ENCODE measurements at regions not wholly inside any gene's neighbourhood (a gene's known extent, or its start where the extent isn't known, plus 50 kb on each side); places are given as distances from the start of the nearest gene placed in this dataset.
"Not testable (repeated sequence)": the region's sequence is repeated elsewhere in the genome, so short reads cannot be mapped to it uniquely, and the experiment has no call there.

DNA sequence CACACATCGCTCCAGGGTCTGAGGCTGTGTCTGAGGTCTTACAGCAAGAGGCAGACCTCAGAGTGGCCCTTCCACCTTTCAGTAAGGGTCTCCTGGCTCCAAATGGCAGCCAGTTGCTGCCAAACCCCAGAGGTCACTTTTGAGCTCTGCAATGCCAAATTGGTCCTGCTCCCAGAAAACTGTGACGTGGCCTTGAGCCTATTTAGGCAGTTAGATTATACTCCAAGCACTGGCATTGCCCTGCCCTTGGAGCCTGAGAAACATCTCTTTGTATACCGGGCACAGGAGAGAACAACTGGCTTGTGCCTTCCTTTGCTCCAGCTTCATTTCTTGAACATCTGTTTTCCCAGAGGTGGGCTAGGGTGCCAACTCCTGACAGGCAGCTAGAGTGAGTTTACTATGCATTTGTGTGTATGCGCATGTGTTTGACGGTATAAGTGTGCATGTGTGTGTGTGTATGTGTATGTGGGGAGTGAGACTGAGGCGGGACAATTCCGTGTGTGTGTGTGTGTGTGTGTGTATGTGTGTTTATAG is 134.5 kb downstream of the IER5 start (continued):
- no peak for TF ChIP-seq HNRNPK (IDR thresholded peaks at IDR 0.05; ENCODE audit: low read depth, low read length, poor library complexity, severe bottlenecking)
- TF ChIP-seq RFXAP (CRISPR knock-in tag; IDR thresholded peaks at IDR 0.05; ENCODE audit: borderline replicate concordance), result no peak
- no peak for TF ChIP-seq ZNF484 (CRISPR knock-in tag; IDR thresholded peaks at IDR 0.05; ENCODE audit: borderline replicate concordance, low read depth)
- no peak for TF ChIP-seq CBX5 (CRISPR knock-in tag; IDR thresholded peaks at IDR 0.05; ENCODE audit: borderline replicate concordance)

DNA sequence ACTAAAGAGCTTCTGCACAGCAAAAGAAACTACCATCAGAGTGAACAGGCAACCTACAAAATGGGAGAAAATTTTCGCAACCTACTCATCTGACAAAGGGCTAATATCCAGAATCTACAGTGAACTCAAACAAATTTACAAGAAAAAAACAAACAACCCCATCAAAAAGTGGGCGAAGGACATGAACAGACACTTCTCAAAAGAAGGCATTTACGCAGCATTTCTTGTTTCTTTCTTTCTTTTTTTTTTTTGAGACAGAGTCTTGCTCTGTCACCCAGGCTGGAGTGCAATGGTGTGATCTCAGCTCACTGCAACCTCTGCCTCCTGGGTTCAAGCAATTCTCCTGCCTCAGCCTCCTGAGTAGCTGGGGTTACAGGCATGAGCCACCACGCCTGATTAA is 138.2 kb downstream of the IER5 start:
- in situ Hi-C loops (cut with HindIII; ENCODE audit: extremely low pct_ligation_motif_present, low pct_unique_long_range_greater_than_20kb); intact Hi-C loops (cut with micrococcal nuclease; ENCODE audit: unreplicated experiment); BruUV-seq (replicated peaks): not testable (repeated sequence)

DNA sequence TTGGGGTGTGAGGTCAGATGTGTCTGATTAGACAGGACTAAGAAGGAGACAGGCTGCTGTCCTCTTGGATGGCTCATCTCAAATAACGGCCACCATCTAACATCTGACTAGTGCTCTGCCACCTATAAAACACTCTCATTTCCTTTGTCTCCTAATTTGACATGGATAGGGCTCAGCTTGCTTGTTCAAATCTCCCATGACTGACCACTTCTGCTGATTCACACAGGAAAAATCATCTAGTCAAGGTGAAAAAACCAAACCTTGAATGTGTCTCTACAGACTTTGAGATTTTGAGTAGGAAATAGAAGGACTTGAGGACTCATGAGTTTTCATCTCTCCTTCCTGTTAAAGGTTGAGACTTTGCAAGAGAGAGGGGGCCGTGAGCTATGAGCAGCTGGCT is 150.6 kb downstream of the IER5 start:
- Histone ChIP-seq H3K9ac (ENCODE audit: insufficient read depth, low read depth, low read length) (no peak overlapping the region), H3K27ac (ENCODE audit: extremely low read length, insufficient read depth, low read length) (no peak overlapping the region), H3K36me3 (replicated peaks in 1 of 2; ENCODE audit: control insufficient read depth in 1 of 2, insufficient read depth in 2 of 2, low read length in 2 of 2) (no peaks in the 10 kb centered on the region), H2AFZ (ENCODE audit: low read length) (no peak overlapping the region), H3K79me2 (ENCODE audit: insufficient read depth, low read length) (no peaks in the 10 kb centered on the region), H3K4me1 (ENCODE audit: insufficient read depth, low read length) (no peaks in the 10 kb centered on the region), H3K4me2 (ENCODE audit: low read depth, low read length) (no peak overlapping the region), H3K4me3 (replicated peaks in 1 of 3; ENCODE audit: insufficient read depth in 1 of 3, low read depth in 2 of 3, low read length in 3 of 3) (no peak overlapping the region), H3K9me3 (ENCODE audit: low read length) (no peaks in the 10 kb centered on the region), H4K20me1 (ENCODE audit: insufficient read depth, low read length) (no peaks in the 10 kb centered on the region), H3K27me3 (ENCODE audit: control insufficient read depth in 1 of 2, insufficient read depth in 2 of 2, low read length in 2 of 2) (no peaks in the 10 kb centered on the region; a peak in 1 of 5 replicates)
- ChIA-PET POLR2A (no interaction called here), CTCF (ENCODE audit: low intra/inter-chr PET ratio, low total read pairs) (no interaction called here)
- 0% methylated on average over 2 of the region's 2 CpGs for WGBS (ENCODE audit: low lambda C conversion rate)
- FAIRE-seq (no peak), DNase-seq (ENCODE audit: low spot score) (no peak), ATAC-seq (no peak)
- intact Hi-C loops (cut with micrococcal nuclease; ENCODE audit: unreplicated experiment), result no loop called here
- no TSS peak for BruUV-seq (replicated peaks)
- in situ Hi-C loops (cut with HindIII; ENCODE audit: extremely low pct_ligation_motif_present, low pct_unique_long_range_greater_than_20kb), result no loop called here
- TF ChIP-seq, protein P1, sequence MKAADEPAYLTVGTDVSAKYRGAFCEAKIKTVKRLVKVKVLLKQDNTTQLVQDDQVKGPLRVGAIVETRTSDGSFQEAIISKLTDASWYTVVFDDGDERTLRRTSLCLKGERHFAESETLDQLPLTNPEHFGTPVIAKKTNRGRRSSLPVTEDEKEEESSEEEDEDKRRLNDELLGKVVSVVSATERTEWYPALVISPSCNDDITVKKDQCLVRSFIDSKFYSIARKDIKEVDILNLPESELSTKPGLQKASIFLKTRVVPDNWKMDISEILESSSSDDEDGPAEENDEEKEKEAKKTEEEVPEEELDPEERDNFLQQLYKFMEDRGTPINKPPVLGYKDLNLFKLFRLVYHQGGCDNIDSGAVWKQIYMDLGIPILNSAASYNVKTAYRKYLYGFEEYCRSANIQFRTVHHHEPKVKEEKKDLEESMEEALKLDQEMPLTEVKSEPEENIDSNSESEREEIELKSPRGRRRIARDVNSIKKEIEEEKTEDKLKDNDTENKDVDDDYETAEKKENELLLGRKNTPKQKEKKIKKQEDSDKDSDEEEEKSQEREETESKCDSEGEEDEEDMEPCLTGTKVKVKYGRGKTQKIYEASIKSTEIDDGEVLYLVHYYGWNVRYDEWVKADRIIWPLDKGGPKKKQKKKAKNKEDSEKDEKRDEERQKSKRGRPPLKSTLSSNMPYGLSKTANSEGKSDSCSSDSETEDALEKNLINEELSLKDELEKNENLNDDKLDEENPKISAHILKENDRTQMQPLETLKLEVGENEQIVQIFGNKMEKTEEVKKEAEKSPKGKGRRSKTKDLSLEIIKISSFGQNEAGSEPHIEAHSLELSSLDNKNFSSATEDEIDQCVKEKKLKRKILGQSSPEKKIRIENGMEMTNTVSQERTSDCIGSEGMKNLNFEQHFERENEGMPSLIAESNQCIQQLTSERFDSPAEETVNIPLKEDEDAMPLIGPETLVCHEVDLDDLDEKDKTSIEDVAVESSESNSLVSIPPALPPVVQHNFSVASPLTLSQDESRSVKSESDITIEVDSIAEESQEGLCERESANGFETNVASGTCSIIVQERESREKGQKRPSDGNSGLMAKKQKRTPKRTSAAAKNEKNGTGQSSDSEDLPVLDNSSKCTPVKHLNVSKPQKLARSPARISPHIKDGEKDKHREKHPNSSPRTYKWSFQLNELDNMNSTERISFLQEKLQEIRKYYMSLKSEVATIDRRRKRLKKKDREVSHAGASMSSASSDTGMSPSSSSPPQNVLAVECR (CRISPR knock-in tag; IDR thresholded peaks at IDR 0.05; ENCODE audit: borderline replicate concordance), result no peak
- no peak for TF ChIP-seq NPAS2 (CRISPR knock-in tag; IDR thresholded peaks at IDR 0.05; ENCODE audit: borderline replicate concordance)
- TF ChIP-seq NFATC3 (CRISPR knock-in tag; IDR thresholded peaks at IDR 0.05), result no peak
- no peak for TF ChIP-seq NFIC (IDR thresholded peaks at IDR 0.05; ENCODE audit: low read length)
- no peak for TF ChIP-seq LCORL (IDR thresholded peaks at IDR 0.05)
- TF ChIP-seq LCORL (CRISPR knock-in tag; IDR thresholded peaks at IDR 0.05), result no peak
- no peak for TF ChIP-seq ZNF773 (CRISPR knock-in tag; IDR thresholded peaks at IDR 0.05; ENCODE audit: borderline replicate concordance)

More for the DNA sequence above, 138.2 kb downstream of the IER5 start:
- H3K4me3 ChIP-seq (replicated peaks in 1 of 3; ENCODE audit: insufficient read depth in 1 of 3, low read depth in 2 of 3, low read length in 3 of 3); H3K9ac ChIP-seq (ENCODE audit: insufficient read depth, low read depth, low read length); H3K4me1 ChIP-seq (ENCODE audit: insufficient read depth, low read length); H3K79me2 ChIP-seq (ENCODE audit: insufficient read depth, low read length); POLR2A ChIA-PET; ATAC-seq; H3K36me3 ChIP-seq (replicated peaks in 1 of 2; ENCODE audit: control insufficient read depth in 1 of 2, insufficient read depth in 2 of 2, low read length in 2 of 2); H3K27me3 ChIP-seq (ENCODE audit: control insufficient read depth in 1 of 2, insufficient read depth in 2 of 2, low read length in 2 of 2); H3K27ac ChIP-seq (ENCODE audit: extremely low read length, insufficient read depth, low read length); H3K4me2 ChIP-seq (ENCODE audit: low read depth, low read length); H3K9me3 ChIP-seq (ENCODE audit: low read length); FAIRE-seq; H4K20me1 ChIP-seq (ENCODE audit: insufficient read depth, low read length); H2AFZ ChIP-seq (ENCODE audit: low read length); CTCF ChIA-PET (ENCODE audit: low intra/inter-chr PET ratio, low total read pairs); DNase-seq (ENCODE audit: low spot score): not testable (repeated sequence)
- WGBS (ENCODE audit: low lambda C conversion rate), result 3% methylated on average over 3 of the region's 4 CpGs
